Retinal pigment epithelial cell (primary cell): ENCODE measurements at regions not wholly inside any gene's neighbourhood (a gene's known extent, or its start where the extent isn't known, plus 50 kb on each side); places are given as distances from the start of the nearest gene placed in this dataset.

Source experiments
- DNase-seq: peaks from one replicate; pipeline ENCODE4 v3.0.0-alpha.2; 2010; ENCODE audit warnings: low read depth
- H3K4me3 ChIP-seq: 2 replicates; pipeline ENCODE4 v1.5.1; 2011; ENCODE audit warnings: mild to moderate bottlenecking, low read length, control low read depth, moderate library complexity
- CTCF ChIP-seq: conservative IDR thresholded peaks from 2 replicates; pipeline ENCODE4 v1.5.1; 2011; ENCODE audit warnings: low read depth, low read length, control low read depth, inconsistent platforms

- DNase-seq = no peak
- H3K4me3 ChIP-seq = no peak overlapping the region
- no peak for TF ChIP-seq CTCF
Measured at GRCh38 chr5:2488593-2488992, 262.9 kb downstream of the IRX2 start.

- no peak for TF ChIP-seq CTCF
Measured at GRCh38 chr5:2487152-2487763, 264.2 kb downstream of the IRX2 start.

GRCh38 chr5:2486373-2486772 is 265.1 kb downstream of the IRX2 start:
- no peak for TF ChIP-seq CTCF
- no peak overlapping the region for H3K4me3 ChIP-seq
- no peak for DNase-seq

More at GRCh38 chr5:2487152-2487763, 264.2 kb downstream of the IRX2 start:
- no peak for DNase-seq
- no peak overlapping the region for H3K4me3 ChIP-seq

- no peak for TF ChIP-seq CTCF
- no peak overlapping the region for H3K4me3 ChIP-seq
- DNase-seq = no peak
Measured at GRCh38 chr5:2482778-2483177, 268.7 kb downstream of the IRX2 start.

GRCh38 chr5:2480871-2481270 is 270.6 kb downstream of the IRX2 start:
- no peak overlapping the region for H3K4me3 ChIP-seq
- TF ChIP-seq CTCF = no peak

GRCh38 chr5:2475902-2476301 is 275.6 kb downstream of the IRX2 start:
- TF ChIP-seq CTCF = no peak
- no peak overlapping the region for H3K4me3 ChIP-seq
- no peak for DNase-seq

More at GRCh38 chr5:2480871-2481270, 270.6 kb downstream of the IRX2 start:
- no peak for DNase-seq

- TF ChIP-seq CTCF = no peak
- DNase-seq = no peak
- no peak overlapping the region for H3K4me3 ChIP-seq
Measured at GRCh38 chr5:2472670-2473069, 278.8 kb downstream of the IRX2 start.
